ENCODE measurements at regions not wholly inside any gene's neighbourhood (a gene's known extent, or its start where the extent isn't known, plus 50 kb on each side); places are given as distances from the start of the nearest gene placed in this dataset.
"Not testable (repeated sequence)": the region's sequence is repeated elsewhere in the genome, so short reads cannot be mapped to it uniquely, and the experiment has no call there.

DNA sequence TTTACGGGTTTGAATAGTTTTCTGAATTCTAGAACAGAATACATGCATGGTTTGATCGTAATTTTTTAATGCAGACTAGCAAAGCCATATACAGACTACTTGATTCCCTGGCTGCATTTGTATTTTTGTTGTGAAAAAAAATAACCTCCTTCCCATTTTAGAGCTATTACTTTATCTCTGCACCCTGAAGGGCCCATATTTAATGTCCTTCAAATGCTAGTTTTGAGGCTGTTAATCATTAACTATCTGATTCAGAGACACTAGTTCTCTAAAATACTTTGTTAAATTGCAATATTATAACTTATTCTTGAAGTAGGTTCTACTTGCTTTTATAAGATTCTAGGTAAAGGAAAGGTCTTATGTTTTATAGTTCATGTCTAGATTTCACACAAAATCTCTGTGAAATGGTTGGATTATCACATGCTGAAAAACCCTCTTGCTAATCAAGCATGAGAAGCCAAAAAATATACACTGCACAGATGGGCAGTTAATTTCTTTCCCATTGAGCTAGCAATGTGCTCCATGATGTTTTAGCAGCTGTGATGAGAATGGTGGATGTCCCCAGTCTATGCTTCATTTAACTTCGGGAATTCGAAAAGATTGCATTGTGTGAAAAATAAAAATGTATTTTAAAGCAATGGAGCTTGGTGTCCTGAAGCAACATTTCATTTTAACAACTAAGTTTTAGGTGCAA is 634.0 kb upstream of the BCHE start:
- ChIA-PET CTCF (no interaction called here), POLR2A (no interaction called here)

DNA sequence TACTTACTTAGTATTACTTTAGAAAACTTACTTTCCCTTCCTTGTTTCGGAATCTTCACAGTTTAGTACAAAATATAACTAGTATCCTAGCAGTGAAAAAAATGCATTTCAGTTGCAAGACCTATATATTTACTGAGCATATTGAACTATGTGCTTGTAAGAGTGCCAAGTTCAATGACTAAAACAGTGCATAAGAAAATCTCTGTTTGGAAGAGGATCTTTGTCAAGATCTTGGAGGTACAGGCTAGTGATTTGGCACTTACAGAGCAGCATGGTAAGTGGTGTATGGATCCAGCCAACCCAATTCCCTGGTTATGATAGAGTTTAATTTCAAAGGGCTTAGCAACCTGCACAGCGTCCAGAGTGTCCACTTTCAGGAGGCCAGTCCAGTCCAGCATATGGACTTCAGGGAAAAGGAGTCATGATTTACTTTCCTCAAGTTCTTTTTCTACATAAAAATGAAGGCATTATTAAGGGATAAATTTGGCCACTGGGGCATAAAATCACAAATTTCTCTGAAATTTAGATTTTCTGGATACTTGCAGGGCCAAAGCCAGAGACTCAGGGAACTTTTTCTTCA is 625.8 kb upstream of the BCHE start:
- ChIA-PET POLR2A (no interaction called here), CTCF (no interaction called here)

DNA sequence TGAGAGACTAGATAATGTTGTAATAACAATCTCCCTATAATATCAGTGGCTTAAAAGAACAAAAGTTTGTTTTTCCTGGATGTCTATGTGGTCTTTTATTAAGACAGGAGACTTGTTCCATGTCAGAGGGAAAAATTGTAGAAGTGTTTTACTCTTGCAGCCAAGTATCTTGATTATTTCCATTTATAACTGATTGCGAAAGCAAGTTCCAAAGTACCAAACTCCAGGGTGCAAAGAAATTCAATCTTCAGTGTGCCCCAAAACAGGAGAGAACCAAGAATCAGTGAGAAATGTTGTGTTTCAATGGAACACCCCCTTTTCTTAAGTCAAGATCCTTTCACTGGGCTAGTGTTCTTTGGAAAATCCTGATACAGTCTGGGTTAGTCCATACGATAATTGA is 624.4 kb upstream of the BCHE start:
- ChIA-PET POLR2A (no interaction called here), CTCF (no interaction called here)

GRCh38 chr3:166457382-166457781 is 620.2 kb upstream of the BCHE start:
- POLR2A ChIA-PET, result no interaction called here
- CTCF ChIA-PET, result no interaction called here

- CTCF ChIA-PET, result no interaction called here
- POLR2A ChIA-PET, result no interaction called here
Observed at GRCh38 chr3:166456286-166456685, 619.1 kb upstream of the BCHE start.

DNA sequence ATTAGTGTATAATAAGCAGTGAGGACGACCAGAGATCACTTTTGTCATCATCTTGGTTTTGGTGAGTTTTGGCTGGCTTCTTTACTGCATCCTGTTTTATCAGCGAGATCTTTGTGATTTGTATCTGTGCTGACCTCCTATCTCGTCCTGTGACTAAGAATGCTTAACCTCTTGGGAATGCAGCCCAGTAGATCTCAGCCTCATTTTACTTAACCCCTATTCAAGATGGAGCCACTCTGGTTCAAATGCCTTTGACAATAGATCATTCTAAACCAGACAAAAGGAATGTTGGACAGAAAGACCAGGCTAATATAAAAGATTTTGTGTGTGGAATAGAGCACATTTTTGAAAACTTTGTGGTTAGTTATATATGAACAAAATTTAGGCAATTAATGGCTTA is 618.5 kb upstream of the BCHE start:
- POLR2A ChIA-PET, result no interaction called here
- CTCF ChIA-PET, result no interaction called here

GRCh38 chr3:166453478-166453877 is 616.3 kb upstream of the BCHE start:
- CTCF ChIA-PET, result no interaction called here
- POLR2A ChIA-PET, result no interaction called here

DNA sequence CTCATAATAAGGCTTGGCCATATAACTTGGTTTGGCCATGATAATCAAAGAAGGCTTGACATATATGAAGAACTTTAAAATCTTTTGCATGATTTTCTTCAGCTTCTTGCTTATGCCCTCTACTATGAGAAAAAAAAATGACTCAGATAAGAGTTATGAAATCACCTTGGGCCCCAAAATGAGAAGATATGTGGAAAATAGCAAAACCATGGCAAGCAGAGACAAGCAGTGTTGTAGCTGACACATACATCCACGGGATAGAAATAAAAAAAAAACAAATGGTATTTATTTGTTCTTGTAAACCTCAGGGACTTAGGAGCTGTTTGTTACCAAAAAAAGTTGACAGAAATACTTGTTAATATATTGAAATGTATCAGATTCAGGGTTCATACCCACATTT is 614.8 kb upstream of the BCHE start:
- ChIA-PET CTCF (no interaction called here), POLR2A (no interaction called here)

GRCh38 chr3:166447513-166447912 is 610.3 kb upstream of the BCHE start:
- POLR2A ChIA-PET, result no interaction called here

DNA sequence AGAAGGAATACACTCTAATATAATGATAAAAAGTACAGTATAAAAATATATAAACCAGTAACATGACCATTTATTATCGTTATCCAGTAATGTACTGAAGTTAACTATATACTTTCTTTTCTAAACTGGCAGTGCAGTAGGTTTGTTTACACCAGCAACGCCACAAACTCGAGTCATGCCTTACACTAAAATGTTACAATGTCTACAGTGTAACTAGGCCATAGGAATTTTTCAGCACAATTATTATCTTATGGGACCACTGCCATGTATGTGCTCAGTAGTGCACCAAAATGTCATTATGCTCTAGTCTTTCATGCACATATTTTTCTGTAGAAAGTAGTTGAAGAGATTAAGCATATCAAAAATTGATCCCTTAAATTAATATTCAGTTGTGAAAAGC is 609.8 kb upstream of the BCHE start:
- ChIA-PET POLR2A (no interaction called here), CTCF (no interaction called here)

More at GRCh38 chr3:166447513-166447912, 610.3 kb upstream of the BCHE start:
- CTCF ChIA-PET, result no interaction called here

DNA sequence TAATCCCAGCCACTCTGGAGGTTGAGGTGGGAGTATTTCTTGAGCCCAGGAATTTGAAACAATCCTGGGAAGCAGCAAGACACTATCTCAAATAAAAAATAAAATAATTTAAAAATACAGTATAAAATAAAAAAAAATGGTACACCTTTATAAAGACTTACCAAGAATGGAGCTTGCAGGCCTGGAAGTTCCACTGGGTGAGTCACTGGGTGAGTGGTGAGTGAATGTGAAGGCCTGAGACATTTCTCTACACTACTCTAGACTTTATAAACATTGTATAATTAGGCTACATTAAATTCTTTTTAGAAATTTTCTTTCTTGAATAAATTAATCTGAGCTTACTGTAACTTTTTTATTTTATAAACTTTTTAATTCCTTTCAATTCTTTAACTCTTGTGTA is 609.1 kb upstream of the BCHE start:
- CTCF ChIA-PET, result no interaction called here
- POLR2A ChIA-PET, result no interaction called here

DNA sequence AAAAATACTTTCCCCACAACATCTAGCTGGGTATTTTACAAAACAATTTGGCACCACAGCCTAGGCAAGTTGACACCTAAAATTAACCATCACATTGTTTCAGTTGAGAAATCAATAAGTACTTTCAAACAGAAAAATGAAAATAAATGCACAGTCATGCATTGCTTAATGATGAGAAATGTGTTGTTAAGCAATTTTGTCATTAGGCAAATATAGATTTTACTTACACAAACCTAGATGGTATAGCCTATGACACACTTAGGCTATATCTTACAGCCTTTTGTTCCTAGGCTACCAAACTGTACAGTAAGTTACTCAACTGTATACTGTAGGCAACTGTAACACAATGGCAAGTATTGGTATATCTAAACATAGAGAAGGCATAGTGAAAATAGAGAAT is 608.6 kb upstream of the BCHE start:
- ChIA-PET POLR2A (no interaction called here), CTCF (no interaction called here)

GRCh38 chr3:166444756-166445155 is 607.5 kb upstream of the BCHE start:
- POLR2A ChIA-PET, result no interaction called here

DNA sequence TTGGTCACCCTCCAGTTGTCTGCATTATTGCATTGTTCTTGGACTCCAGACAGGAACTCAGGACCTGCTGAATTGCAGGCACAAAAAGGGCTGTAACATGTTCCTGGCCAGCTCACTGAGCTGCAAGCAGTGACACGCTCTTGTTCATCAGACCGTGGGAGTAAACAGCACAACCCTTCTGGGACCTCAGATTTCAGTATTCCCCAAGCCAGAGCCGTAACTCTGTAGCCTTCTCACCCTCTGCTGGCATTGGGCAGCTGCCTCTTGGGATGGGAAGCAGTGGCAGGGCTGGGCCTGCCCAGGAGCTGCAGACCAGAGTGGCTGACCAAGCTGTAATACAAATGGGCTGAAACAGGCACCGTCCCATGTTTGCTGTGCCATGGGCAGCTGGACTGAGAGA is 607.1 kb upstream of the BCHE start:
- ChIA-PET POLR2A (no interaction called here), CTCF (no interaction called here)

More at GRCh38 chr3:166444756-166445155, 607.5 kb upstream of the BCHE start:
- CTCF ChIA-PET, result no interaction called here

DNA sequence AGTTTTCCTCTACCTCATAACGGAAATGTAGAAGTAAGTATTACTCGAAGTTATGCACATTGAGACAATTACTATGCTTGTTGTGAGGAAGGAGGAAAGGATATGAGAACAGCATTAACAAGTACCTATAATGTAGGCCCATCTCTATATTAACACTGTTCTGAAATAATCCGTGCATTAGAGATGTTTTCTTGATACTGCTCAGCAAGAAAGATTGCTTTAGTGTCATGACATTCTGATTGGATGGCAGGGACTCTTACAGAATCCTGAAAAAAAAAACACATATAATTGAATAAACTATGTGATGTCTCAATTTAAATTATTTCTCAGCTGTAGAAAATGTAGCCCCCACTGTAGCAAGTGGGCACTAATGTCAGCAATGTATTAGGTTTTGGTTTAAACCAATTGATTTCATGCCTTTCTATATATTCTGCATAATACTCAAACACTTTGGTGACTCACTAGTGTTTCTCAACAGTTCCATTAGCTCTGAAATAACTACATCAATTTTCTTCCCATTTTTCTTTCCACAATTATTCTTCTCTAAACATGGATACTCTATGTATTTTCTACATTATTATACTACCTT is 598.3 kb upstream of the BCHE start:
- ChIA-PET POLR2A (no interaction called here), CTCF (no interaction called here)

GRCh38 chr3:166433060-166433459 is 595.8 kb upstream of the BCHE start:
- POLR2A ChIA-PET, result no interaction called here
- CTCF ChIA-PET, result no interaction called here

GRCh38 chr3:166425900-166426611 is 588.8 kb upstream of the BCHE start:
- ChIA-PET POLR2A (no interaction called here), CTCF (no interaction called here)

DNA sequence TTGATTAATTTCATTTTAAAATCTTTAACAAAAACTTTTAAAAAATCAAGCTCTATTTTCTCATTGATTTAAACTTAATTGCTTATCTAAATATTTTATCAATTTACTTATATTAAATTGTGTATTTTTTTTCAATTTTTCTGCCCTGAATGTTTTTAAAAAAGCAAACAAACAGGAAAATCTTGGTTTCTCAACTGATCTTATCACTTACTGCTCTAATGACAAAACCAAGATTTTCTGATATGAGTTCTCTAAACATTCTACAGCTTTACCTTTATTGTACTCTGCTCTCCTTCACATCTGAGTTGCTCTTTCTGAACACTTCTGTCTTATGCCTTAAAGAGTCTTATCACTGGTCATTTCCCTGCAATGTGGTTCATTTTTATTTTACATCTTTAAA is 587.8 kb upstream of the BCHE start:
- POLR2A ChIA-PET, result no interaction called here

DNA sequence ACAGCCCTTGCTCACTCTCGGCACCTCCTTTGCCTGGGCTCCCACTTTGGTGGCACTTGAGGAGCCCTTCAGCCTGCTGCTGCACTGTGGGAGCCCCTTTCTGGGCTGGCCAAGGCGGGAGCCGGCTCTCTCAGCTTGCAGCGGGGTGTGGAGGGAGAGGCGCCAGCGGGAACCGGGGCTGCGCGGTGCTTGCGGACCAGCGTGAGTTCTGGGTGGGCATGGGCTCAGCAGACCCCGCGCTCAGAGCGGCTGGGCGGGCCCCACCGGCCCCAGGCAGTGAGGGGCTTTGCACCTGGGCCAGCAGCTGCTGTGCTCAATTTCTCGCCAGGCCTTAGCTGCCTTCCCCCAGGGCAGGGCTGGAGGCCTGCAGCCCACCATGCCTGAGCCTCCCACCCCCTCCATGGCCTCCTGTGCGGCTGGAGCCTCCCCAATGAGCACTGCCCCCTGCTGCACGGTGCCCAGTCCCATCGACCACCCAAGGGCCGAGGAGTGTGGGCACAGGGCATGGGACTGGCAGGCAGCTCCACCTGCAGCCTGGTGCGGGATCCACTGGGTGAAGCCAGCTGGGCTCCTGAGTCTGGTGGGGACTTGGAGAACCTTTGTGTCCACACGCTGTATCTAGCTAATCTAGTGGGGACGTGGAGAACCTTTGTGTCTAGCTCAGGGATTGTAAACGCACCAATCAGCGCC is 586.7 kb upstream of the BCHE start:
- CTCF ChIA-PET, POLR2A ChIA-PET: not testable (repeated sequence)

More for the DNA sequence above, 587.8 kb upstream of the BCHE start:
- CTCF ChIA-PET, result no interaction called here

GRCh38 chr3:166422556-166422955 is 585.3 kb upstream of the BCHE start:
- POLR2A ChIA-PET, result no interaction called here
- CTCF ChIA-PET, result no interaction called here

- CTCF ChIA-PET, result no interaction called here
- POLR2A ChIA-PET, result no interaction called here
Observed at GRCh38 chr3:166420071-166420470, 582.8 kb upstream of the BCHE start.

Data from activated CD8-positive, alpha-beta memory T cell treated with anti-CD3 and anti-CD28 coated beads for 36 hours (primary cell).